ENCODE measurements at regions not wholly inside any gene's neighbourhood (a gene's known extent, or its start where the extent isn't known, plus 50 kb on each side); places are given as distances from the start of the nearest gene placed in this dataset.

DNA sequence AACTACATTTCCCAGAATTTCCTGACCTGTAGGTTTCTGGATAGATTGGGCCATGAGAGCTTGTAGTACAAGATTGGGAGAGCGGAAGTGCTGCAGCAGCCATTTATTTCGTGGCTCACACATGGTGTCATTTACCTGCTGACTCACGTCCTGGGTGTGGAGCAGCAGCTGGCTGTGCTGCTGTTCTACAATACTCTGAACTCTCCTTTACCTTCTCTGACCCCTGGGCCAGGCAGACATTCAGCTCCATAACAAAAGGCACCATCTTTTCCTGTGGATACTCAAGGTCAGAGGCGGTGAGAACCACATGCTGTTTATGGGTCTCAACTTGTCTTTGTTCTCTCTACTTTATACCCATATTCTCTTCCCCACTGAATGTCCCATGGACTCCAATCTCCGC is 490.2 kb downstream of the IGSF11 start:
- in situ Hi-C loops (cut with MboI; ENCODE audit: low pct_unique_long_range_greater_than_20kb, low sequenced_read_pairs) = no loop called here
- no peak for DNase-seq

DNA sequence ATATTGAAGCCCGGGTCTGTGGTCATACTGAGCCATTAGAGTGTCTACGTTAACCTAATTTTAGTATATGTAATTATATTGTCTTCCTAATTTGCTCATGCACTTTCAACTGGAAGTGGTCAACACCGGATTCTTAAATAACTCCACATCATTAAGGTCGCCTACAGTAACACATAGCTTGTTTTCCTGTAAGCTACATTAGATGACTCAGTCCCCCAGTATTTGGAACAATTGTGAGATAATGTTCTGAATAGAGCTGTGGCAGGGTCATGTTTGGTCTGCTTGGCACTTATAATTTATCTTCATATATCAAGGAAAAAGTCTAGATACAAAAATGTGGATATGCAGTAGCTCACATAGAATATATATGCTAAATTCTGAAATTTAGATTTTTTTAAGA is 486.2 kb downstream of the IGSF11 start:
- DNase-seq = no peak
- in situ Hi-C loops (cut with MboI; ENCODE audit: low pct_unique_long_range_greater_than_20kb, low sequenced_read_pairs) = no loop called here

DNA sequence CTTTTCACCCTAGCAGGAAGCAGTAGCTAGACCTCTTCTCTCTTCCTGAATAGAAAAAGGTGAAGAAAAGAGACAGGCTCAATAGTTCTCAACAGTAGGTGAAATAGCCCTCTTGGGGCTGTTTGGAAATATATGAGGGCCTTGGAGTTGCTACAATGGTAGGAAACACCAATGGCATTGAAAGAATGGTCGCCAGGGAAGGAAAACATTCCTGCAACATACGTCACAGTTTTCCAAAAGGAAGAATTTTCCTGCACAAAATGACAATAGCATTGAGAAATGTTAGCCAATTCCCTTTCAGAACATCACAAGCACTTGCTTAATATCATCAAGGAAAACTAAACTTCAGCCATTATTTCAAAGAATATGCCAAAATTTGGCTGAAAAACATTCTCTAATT is 484.5 kb downstream of the IGSF11 start:
- in situ Hi-C loops (cut with MboI; ENCODE audit: low pct_unique_long_range_greater_than_20kb, low sequenced_read_pairs) = no loop called here
- DNase-seq = no peak

DNA sequence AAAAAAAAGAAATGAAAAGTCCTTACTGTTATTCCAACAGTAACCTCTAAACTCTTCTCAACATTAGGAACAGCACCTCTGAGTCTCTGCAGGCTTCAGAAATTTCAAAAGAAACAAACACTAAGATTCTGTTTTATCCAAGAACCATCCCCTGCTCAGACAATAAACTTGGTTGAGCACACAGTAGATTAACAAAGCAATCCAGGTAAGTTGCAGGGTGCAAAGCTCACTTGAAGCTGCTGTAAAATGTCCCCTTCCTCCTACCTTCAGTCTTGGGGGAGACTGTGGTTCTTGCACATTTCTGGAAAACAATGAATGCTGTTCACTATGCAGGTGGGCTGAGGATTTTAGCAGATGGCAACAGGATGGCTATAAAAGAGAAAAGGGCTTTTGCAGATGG is 484.1 kb downstream of the IGSF11 start:
- no peak for DNase-seq
- in situ Hi-C loops (cut with MboI; ENCODE audit: low pct_unique_long_range_greater_than_20kb, low sequenced_read_pairs) = no loop called here

DNA sequence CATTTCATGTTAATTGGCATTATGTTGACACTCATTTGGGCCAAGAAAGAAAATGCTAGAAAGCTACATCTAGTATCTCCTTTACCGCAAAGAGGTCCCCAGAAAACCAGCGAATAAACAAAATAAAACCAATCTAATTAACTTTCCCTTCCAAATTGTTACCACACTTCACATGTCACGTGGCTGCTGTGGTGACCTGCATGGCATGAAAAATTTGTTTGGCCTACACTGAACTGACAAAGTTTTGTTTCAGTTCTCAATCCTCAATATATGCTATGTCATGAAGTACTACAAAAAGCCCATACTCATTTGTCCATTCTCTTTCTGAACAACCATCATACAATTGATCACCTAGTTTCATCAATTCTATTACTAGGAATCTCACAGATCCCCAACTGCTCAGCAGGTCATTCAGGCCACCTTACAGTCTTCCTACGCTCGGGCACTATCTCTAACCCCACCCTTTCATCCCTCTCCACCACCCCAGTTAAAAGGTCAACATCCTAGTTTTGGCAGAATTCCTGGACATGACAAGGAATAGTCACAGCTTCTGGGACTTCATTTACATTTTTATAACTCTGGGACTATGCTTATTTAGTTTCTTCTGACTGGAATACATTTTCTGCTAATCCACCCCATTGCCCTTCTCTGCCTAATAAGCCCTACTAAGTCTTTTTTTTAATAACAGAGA is 480.4 kb downstream of the IGSF11 start:
- in situ Hi-C loops (cut with MboI; ENCODE audit: low pct_unique_long_range_greater_than_20kb, low sequenced_read_pairs) = no loop called here
- DNase-seq = no peak

DNA sequence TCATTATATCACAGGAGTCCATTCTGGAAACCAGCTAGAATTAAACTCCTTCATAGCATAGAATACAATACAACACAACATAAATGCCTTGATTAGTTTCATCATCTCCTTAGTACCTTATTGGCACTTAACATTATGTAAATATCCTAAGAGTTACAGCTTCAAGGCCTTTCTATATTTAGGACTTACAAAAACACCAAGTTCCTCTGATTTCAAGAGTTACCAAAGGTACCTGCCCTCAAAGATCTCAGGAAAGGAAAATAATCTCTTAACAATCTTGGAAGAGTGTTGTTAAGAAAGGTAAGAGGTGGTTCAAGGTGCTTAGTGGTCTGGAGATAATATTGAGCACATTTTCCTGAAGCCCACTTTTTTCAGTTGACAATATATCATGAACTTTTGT is 477.7 kb downstream of the IGSF11 start:
- in situ Hi-C loops (cut with MboI; ENCODE audit: low pct_unique_long_range_greater_than_20kb, low sequenced_read_pairs) = no loop called here
- no peak for DNase-seq

DNA sequence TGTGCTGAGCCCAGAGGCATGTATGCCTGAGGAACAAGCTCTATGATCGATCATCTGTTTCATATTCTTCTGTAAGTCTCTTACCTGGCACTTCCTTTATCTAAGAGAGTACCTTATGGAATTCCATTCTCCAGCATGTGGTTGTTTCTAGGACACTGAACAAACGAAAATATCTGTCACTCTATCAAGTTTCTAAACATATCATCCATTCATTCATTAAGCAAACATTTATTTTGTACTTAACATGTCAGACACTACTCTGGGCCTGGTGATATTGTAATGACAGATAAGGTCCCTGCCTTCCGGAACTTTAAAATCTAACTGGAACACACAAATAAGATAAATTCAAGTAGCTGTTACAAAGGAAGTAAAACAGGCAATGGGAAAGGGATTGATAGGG is 477.1 kb downstream of the IGSF11 start:
- no peak for DNase-seq
- in situ Hi-C loops (cut with MboI; ENCODE audit: low pct_unique_long_range_greater_than_20kb, low sequenced_read_pairs) = no loop called here

DNA sequence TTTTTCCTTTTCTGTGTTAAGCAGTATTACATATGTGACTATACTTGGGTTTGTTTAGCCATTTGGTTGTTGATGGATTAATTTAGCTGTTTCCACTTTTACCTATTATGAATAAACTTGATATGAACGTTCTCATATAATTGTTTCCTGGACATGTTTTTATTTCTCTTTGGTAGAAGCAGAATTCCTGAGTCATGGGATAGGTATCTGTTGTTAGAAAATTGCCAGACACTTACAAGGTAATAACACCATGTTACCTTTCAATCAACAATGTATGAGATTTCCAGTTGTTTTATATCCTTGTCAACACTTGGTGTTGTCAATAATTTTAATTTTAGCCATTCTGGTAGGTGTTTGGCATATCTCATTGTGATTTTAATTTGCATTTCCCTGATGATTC is 475.4 kb downstream of the IGSF11 start:
- in situ Hi-C loops (cut with MboI; ENCODE audit: low pct_unique_long_range_greater_than_20kb, low sequenced_read_pairs) = no loop called here
- no peak for DNase-seq

DNA sequence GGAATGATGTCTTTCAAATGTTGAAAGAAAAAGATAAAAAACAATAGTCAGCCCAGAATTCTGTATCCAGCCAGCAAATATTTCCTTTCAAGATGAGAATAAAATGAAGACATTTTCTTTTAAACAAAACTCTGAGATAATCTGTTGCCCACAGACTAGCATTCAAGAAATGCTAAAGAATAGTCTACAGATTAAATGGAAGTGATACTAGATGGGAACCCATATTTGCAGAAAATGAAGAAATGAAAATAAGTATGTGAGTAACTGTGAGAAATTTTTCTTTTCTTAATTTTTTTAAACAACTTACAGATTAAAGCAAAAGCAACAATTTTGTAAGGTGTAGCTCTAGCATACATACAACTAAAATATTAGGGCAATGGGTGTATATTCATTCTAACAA is 469.8 kb downstream of the IGSF11 start:
- in situ Hi-C loops (cut with MboI; ENCODE audit: low pct_unique_long_range_greater_than_20kb, low sequenced_read_pairs) = no loop called here
- no peak for DNase-seq

DNA sequence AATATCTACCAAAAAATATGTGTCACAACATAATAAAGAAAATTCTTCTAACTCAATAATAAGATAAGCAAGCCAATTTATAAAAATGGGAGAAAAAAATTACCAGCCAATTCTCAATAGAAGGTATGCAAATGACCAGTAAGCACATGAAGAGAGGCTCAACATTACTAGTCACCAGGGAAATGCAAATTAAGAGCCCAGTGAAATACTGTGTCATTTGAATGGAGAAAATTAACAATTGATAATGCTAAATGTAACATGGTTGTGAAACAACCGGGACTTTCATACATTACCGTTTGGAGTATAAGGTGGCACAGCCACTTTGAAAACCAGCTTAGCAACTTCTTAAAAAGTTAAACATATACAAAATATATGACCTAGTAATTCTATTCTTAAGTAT is 460.7 kb downstream of the IGSF11 start:
- in situ Hi-C loops (cut with MboI; ENCODE audit: low pct_unique_long_range_greater_than_20kb, low sequenced_read_pairs) = no loop called here
- no peak for DNase-seq

DNA sequence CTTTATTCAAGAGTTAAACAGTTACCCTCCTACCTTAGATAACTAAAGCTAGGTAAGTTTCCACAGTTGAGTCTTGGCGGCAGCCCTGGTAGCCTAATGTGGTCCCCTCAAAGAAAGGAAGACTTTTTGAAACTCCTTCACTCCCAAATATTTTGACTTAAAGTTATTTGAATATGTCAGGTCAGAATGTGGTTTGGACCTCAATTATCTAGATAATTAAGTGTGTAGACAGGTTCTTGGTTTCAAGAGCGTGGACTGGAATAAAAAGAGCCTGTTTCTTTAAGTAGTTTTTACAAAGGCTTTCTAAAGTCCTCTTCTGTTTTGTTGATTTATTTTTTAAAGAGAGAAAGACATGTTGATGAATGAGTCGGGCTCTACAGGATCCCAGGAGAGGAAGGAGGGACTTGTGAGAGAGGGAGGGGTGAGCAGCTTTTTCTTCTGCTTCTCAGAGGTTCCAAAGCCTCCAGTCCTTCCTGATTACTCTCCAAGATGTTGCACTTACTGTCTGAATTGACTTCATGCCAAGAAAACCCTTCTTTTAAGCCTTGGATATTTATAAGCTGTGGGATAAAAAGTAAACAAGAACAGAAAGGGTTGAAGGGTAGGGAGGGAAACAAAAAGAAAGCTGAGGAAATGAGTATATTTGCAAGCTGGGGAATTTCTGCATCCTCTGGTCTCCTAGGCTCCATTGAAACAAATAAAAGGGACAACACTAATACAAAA is 457.4 kb downstream of the IGSF11 start:
- in situ Hi-C loops (cut with MboI; ENCODE audit: low pct_unique_long_range_greater_than_20kb, low sequenced_read_pairs) = no loop called here
- DNase-seq = no peak

DNA sequence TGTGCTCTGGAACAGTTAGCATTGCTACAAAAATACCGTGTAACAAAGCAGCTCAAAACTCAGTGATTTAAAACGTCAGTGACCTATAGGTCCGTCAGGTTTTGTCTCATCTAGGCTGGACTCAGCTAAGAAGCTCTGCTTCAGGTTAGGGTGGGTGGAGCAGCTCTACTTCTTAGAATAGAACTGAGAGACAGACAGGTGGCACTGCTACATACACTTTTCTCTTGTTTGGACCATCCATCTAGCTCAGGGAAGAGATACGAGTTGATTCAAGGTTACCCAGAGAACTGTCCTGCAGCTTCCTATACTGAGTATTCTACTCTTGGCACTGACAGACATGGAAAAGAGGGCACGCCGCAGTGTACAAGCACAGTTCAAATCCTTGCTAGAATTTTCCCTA is 456.1 kb downstream of the IGSF11 start:
- in situ Hi-C loops (cut with MboI; ENCODE audit: low pct_unique_long_range_greater_than_20kb, low sequenced_read_pairs) = no loop called here
- no peak for DNase-seq

DNA sequence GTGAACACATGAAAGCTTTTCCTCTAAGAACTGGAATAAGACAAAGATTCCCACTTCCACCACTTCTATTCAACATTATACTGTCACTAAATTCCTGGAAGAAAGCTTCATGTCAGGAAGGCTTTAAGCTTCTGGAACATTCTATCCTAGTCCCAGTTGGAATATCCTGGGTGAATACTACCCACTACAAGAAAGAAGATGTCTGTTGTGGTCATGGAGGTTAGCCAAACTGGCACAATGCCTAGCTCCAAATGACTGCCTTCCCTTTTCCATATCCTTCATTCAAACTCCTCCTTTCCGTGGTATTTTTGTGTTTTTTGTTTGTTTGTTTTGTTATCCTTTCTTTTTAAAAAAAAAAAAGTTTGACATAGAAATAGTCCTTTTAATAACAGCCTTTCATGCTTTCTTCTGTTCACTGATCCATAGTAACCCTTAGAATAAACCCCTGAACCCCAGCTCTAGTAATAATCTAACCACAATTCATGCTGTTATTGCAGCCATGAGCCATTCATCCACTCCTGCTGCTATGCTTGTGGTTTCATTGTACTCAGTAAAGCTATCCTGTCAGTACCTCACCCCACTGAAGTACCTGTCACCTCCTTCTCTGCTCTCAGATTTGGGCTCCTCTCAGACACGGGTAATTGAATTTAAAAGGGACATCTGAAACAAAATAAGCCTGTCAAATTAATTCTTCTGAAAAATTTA is 447.5 kb downstream of the IGSF11 start:
- in situ Hi-C loops (cut with MboI; ENCODE audit: low pct_unique_long_range_greater_than_20kb, low sequenced_read_pairs) = no loop called here
- no peak for DNase-seq

DNA sequence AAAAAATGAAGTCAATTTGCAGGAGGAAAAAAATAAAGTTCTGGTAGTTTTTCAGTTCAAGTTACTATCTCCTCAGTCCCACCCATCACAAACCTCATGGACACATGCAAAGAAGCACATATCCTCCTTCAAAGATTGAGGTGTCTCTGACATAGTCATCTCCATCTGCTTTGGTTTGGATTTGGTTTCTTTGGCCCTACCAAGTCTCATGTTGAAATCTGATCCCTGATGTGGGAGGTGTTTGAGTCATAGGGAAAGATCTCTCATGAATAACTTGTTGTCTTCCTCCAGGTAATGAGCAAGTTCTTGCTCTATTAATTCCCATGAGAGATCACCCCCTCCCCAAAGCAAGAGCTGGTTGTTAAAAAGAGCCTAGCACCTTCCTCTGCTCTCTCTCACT is 446.8 kb downstream of the IGSF11 start:
- in situ Hi-C loops (cut with MboI; ENCODE audit: low pct_unique_long_range_greater_than_20kb, low sequenced_read_pairs) = no loop called here
- no peak for DNase-seq

DNA sequence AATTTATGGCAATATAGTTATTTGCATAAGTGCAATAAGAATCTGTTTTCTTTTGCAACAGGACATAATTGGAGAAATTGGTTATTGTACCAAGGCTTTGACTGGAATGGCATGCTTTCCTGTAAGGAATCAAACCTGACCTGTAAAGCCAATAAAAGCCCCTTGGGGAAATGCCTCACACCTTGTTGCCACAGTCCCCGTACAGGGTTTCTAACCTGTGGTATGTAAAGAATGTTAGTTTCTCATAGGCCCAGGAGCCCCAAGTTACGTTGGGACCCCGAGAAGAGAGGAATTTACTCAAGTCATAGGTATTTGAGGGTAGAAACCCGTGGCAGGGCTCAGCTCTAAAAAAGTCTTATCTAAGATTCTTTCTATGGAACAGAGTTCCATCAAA is 441.4 kb downstream of the IGSF11 start:
- no peak for DNase-seq
- in situ Hi-C loops (cut with MboI; ENCODE audit: low pct_unique_long_range_greater_than_20kb, low sequenced_read_pairs) = no loop called here

DNA sequence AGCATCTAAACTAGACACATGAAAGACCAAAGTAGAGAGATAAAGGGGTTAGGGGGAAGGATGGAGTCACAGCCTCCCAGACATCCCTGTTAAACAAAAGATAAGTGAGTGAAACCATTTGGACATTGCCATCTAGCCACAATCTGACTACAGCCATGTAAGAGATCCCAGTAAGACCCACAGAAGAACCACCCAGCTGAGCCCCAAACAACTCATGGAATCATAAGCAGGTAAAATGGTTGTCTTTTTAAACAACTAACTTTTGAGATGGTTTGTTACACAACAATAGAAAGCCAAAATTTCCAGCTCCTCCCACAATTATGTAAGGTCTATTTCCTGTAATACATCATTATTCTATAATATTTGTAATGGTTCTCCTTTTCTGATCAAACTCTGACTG is 437.5 kb downstream of the IGSF11 start:
- no peak for DNase-seq
- in situ Hi-C loops (cut with MboI; ENCODE audit: low pct_unique_long_range_greater_than_20kb, low sequenced_read_pairs) = no loop called here

DNA sequence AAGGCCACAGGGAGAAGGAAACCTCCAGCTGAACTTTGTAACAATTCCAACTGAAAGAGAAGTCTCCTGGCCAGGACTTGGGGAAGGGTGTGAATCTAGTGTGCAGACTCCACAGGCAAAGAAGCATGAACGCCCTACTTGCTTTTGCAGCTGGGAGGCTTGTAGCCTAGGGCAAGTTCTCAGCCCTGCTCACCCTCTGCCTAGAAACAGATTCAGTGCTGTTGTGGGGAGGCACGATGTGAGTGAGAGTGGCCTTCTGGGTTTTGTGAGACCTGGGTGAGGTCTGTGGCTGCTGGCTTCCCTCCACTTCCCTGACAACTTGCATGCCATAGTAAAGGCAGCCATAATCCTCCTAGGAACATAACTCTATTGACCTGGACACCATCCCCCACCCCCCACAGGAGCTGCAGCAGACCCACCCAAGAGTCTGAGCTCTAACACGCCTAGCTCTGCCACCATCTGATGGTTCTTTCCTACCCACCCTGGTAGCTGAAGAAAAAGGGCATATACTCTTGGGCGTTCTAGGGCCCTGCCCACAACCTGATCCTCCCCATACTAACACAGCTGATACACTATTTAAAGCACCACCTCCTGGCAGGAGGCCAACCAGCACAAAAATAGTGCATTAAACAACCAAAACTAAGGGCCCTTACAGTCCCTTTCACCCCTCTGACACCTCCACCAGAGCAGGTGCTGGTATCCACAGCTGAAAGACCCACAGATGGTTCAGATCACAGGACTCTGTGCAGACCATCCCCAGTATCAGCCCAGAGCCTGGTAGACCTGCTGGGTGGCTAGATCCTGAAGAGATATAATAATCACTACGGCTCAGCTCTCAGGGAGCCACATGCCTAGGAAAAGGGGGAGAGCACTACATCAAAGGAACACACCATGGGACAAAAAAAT is 426.5 kb downstream of the IGSF11 start:
- in situ Hi-C loops (cut with MboI; ENCODE audit: low pct_unique_long_range_greater_than_20kb, low sequenced_read_pairs) = no loop called here
- no peak for DNase-seq

DNA sequence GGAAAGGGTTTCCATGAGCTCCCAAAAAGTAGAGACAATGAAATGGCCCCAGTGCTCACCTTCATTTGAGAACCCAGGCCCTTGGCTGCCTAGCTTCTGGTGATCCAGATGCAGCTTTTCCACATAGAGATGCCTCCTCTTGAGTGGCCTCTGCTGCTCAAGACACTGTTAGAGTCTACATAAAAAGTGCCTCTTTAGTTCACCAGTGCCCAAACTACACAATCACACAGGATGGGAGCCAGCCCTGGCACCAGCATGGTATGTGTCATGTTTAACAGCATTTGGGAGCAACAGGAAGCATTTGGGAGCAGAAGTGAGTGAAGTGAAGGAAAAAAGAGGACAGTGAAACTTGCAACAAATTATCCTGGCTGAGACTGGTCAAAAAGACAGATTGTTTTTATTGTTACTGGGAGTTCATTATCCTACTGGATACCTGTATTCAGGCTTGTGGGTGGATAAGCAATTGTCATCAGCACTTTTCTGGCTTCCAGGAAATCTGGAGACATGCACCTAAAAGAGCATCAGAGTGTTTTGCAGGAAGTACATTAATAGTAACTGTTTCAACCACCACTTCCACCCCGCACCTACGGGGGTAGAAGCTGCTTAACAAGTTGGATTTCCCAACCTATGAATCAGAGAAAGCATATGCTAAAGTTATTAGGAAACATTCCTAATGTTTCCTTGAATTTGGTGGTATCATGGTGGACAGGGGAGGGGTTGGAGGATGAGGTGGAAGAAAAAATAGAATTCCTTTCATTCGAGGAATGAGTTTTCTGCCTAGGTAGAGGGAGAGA is 416.2 kb downstream of the IGSF11 start:
- in situ Hi-C loops (cut with MboI; ENCODE audit: low pct_unique_long_range_greater_than_20kb, low sequenced_read_pairs) = no loop called here
- DNase-seq = no peak

DNA sequence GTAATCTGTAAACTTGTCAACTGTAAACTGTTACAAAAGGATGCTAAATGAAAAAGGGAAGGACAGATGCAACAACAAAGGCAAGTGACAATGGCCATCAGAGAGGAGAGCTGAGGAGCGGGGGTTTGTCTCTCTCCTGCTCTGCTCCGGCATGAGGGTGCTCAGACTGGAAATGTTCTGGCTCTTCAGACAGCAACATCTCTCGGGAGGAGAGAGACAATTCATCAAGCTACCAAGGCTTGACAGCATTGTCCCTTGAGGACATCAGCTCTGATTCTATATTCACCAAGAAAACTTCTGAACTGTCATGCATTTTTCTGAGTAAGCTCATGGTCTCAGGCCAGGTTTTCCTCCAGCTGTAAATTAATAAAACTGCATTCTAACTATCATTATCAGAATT is 408.2 kb downstream of the IGSF11 start:
- no peak for DNase-seq
- in situ Hi-C loops (cut with MboI; ENCODE audit: low pct_unique_long_range_greater_than_20kb, low sequenced_read_pairs) = no loop called here

Measured in KBM-7 (cell line).